Colonic mucosa (tissue), 4 donors: ENCODE measurements at regions not wholly inside any gene's neighbourhood (a gene's known extent, or its start where the extent isn't known, plus 50 kb on each side); places are given as distances from the start of the nearest gene placed in this dataset.
"Not testable (repeated sequence)": the region's sequence is repeated elsewhere in the genome, so short reads cannot be mapped to it uniquely, and the experiment has no call there.

Experiments used
- DNase-seq: peaks from one replicate; pipeline ENCODE4 v3.0.0-alpha.2; 2020
- H3K27ac ChIP-seq: fragments of 200-600 bp; one replicate; pipeline ENCODE4 v1.8.0; 2021
- H3K27me3 ChIP-seq: fragments of 200-600 bp; one replicate; pipeline ENCODE4 v1.8.0; 2021
- H3K36me3 ChIP-seq: fragments of 200-600 bp; one replicate; pipeline ENCODE4 v1.8.0; 2021
- H3K4me1 ChIP-seq: fragments of 200-600 bp; one replicate; pipeline ENCODE4 v1.8.0; 2021; ENCODE audit warnings: mild to moderate bottlenecking
- H3K4me3 ChIP-seq: fragments of 200-600 bp; one replicate; pipeline ENCODE4 v1.8.0; 2021
- H3K9ac ChIP-seq, 2 donors: one replicate each; pipeline ENCODE4 v1.7.0; 2013; ENCODE audit warnings: control low read depth in 2 of 2, low read depth in 2 of 2, low read length in 2 of 2
- H3K9me3 ChIP-seq: fragments of 200-600 bp; one replicate; pipeline ENCODE4 v1.8.0; 2021
- CTCF ChIP-seq: fragments of 200-600 bp; IDR thresholded peaks from one replicate; pipeline ENCODE4 v1.8.0; 2022; ENCODE audit warnings: antibody characterized with exemption, mild to moderate bottlenecking
- intact Hi-C: fragments of 100-400 bp; cut with DNase I; formaldehyde crosslinking; loops from one replicate; pipeline ENCODE4 v1.14.1; 2022
- donor health status: healthy.
- donor health status: DM: no; HTN: no; CAD: no.
- donor health status: DM: no; HTN: no; CAD: no.

- Histone ChIP-seq H3K4me1 (no peaks in the 10 kb centered on the region), H3K27me3 (no peaks in the 10 kb centered on the region), H3K9me3 (no peaks in the 10 kb centered on the region), H3K27ac (no peak overlapping the region), H3K36me3 (no peaks in the 10 kb centered on the region), H3K4me3 (no peak overlapping the region), H3K9ac (no peak overlapping the region)
- no peak for DNase-seq
- TF ChIP-seq CTCF: no peak
- intact Hi-C loops: no loop called here
Observed at GRCh38 chr6:14477559-14477958, 360.0 kb downstream of the CD83 start.

GRCh38 chr6:14478381-14479225 lies 361.0 kb downstream of the CD83 start:
- no peaks in the 10 kb centered on the region for H3K4me1 ChIP-seq
- no peak for TF ChIP-seq CTCF
- no peak overlapping the region for H3K4me3 ChIP-seq
- no peak overlapping the region for H3K27ac ChIP-seq
- H3K36me3 ChIP-seq: no peaks in the 10 kb centered on the region
- intact Hi-C loops: no loop called here
- H3K9ac ChIP-seq: no peak overlapping the region
- H3K27me3 ChIP-seq: no peaks in the 10 kb centered on the region
- no peaks in the 10 kb centered on the region for H3K9me3 ChIP-seq
- DNase-seq: no peak

- H3K27ac ChIP-seq, H3K36me3 ChIP-seq, H3K9ac ChIP-seq, H3K4me1 ChIP-seq, H3K4me3 ChIP-seq, DNase-seq, H3K9me3 ChIP-seq, intact Hi-C loops, H3K27me3 ChIP-seq: not testable (repeated sequence)
Observed at GRCh38 chr6:14481946-14482345, 364.4 kb downstream of the CD83 start.

DNA sequence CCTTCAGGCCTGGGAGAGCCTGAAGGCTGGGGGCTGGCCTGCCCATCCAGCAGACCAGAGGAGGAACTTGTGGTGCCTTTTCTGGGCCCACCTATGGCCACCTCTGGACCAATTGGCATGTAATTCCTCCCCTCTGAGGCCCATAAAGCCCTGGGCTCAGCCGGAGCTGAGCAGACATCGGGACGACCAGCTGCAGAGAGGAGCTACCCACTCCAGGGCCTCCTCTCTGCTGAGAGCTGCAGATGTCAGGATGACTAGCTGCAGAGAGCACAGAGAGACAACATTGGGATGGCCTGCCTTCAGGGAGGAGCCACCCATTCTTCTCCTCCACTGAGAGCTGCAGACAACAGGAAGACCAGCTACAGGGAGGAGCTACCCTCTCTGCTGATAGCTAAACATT lies 370.1 kb downstream of the CD83 start:
- no peak for DNase-seq
- H3K27ac ChIP-seq: no peak overlapping the region
- intact Hi-C loops: no loop called here

DNA sequence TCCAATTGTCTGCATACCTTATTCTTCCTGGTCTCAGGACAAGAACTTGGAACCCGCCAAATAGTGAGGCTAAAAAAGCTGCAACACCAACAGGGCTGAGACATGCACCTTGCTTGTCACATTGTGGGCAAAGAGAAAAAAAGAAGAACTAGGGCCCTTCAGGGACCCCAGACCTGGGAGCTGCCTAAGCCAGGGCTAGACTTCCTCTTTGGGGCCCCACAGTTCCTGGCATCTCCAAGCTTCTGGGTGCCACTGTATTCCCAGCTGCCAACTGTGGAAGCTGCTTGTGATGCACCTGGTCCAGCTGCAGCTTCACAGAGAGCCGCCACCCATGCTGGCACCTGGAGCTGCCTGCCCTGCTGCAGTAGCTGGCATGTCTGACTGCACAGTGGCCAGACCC lies 370.6 kb downstream of the CD83 start:
- no peaks in the 10 kb centered on the region for H3K4me1 ChIP-seq
- H3K9ac ChIP-seq: no peak overlapping the region
- no peaks in the 10 kb centered on the region for H3K36me3 ChIP-seq
- H3K27ac ChIP-seq: no peak overlapping the region
- no peaks in the 10 kb centered on the region for H3K9me3 ChIP-seq
- H3K4me3 ChIP-seq: no peak overlapping the region
- intact Hi-C loops: no loop called here
- no peak for TF ChIP-seq CTCF
- no peaks in the 10 kb centered on the region for H3K27me3 ChIP-seq
- no peak for DNase-seq

More for the DNA sequence above, 370.1 kb downstream of the CD83 start:
- Histone ChIP-seq H3K4me3 (no peak overlapping the region), H3K27me3 (no peaks in the 10 kb centered on the region), H3K4me1 (no peaks in the 10 kb centered on the region), H3K9me3 (no peaks in the 10 kb centered on the region), H3K9ac (no peak overlapping the region), H3K36me3 (no peaks in the 10 kb centered on the region)
- TF ChIP-seq CTCF: no peak

GRCh38 chr6:14489445-14489844 lies 371.9 kb downstream of the CD83 start:
- intact Hi-C loops: no loop called here
- Histone ChIP-seq H3K27ac (no peak overlapping the region), H3K4me1 (no peaks in the 10 kb centered on the region), H3K9ac (no peak overlapping the region), H3K9me3 (no peaks in the 10 kb centered on the region), H3K36me3 (no peaks in the 10 kb centered on the region), H3K27me3 (no peaks in the 10 kb centered on the region), H3K4me3 (no peak overlapping the region)
- no peak for DNase-seq
- no peak for TF ChIP-seq CTCF
